CD4-positive, alpha-beta memory T cell (primary cell): ENCODE measurements at regions not wholly inside any gene's neighbourhood (a gene's known extent, or its start where the extent isn't known, plus 50 kb on each side); places are given as distances from the start of the nearest gene placed in this dataset.

Experiments
- CTCF ChIA-PET: fragments of 350-600 bp; sonication (Branson Sonifier 250); formaldehyde crosslinking; loops from one replicate; lab custom pipeline; 2021; ENCODE audit warnings: inconsistent platforms; ENCODE audit not compliant: partially characterized antibody; lab: Charles Lee
- POLR2A ChIA-PET: fragments of 350-600 bp; sonication (Branson Sonifier 250); formaldehyde crosslinking; loops from one replicate; lab custom pipeline; 2021; ENCODE audit not compliant: partially characterized antibody; lab: Charles Lee
- DNase-seq, 5 donors: peaks; one replicate each; pipeline versions ENCODE4 v3.0.0 to v3.0.0-alpha.2; 2020 to 2022; ENCODE audit warnings: mixed read lengths in 1 of 5
- H3K27ac ChIP-seq: one replicate; pipeline ENCODE4 v1.7.0; 2013; ENCODE audit warnings: low read depth, low read length
- H3K27me3 ChIP-seq: 2 replicates; pipeline ENCODE4 v1.7.0; 2013; ENCODE audit warnings: mild to moderate bottlenecking, low read length, moderate library complexity; ENCODE audit not compliant: insufficient read depth
- H3K36me3 ChIP-seq: 2 replicates; pipeline ENCODE4 v1.7.0; 2013; ENCODE audit warnings: mild to moderate bottlenecking, low read length, moderate library complexity; ENCODE audit not compliant: insufficient read depth
- H3K4me1 ChIP-seq: 2 replicates; pipeline ENCODE4 v1.7.0; 2013; ENCODE audit warnings: mild to moderate bottlenecking, low read length, moderate library complexity; ENCODE audit not compliant: insufficient read depth
- H3K4me3 ChIP-seq, 2 donors: one replicate each; pipeline ENCODE4 v1.7.0; 2013; ENCODE audit warnings: low read length in 2 of 2, mild to moderate bottlenecking in 1 of 2
- H3K9me3 ChIP-seq, 2 donors: one replicate each; pipeline ENCODE4 v1.7.0; 2013; ENCODE audit warnings: low read length in 2 of 2, control low read depth in 1 of 2; ENCODE audit not compliant: control insufficient read depth in 1 of 2
- H3K27ac Mint-ChIP-seq, 7 donors: one replicate each; pipeline ENCODE4 v1.8.0; 2020 to 2021; ENCODE audit warnings: mixed read lengths in 7 of 7, mild to moderate bottlenecking in 6 of 7, inconsistent platforms in 3 of 7, moderate library complexity in 3 of 7
- H3K27me3 Mint-ChIP-seq, 2 donors: one replicate each; pipeline ENCODE4 v1.8.0; 2020 to 2021; ENCODE audit warnings: mixed read lengths in 2 of 2
- H3K36me3 Mint-ChIP-seq, 2 donors: one replicate each; pipeline ENCODE4 v1.8.0; 2020 to 2021; ENCODE audit warnings: mixed read lengths in 2 of 2, inconsistent platforms in 1 of 2, mild to moderate bottlenecking in 1 of 2
- H3K4me1 Mint-ChIP-seq, 4 donors: one replicate each; pipeline ENCODE4 v1.8.0; 2020 to 2021; ENCODE audit warnings: mixed read lengths in 4 of 4, mild to moderate bottlenecking in 1 of 4
- H3K4me3 Mint-ChIP-seq, 8 donors: one replicate each; pipeline ENCODE4 v1.8.0; 2020 to 2021; ENCODE audit warnings: mixed read lengths in 8 of 8, mild to moderate bottlenecking in 7 of 8, moderate library complexity in 6 of 8, inconsistent platforms in 3 of 8
- H3K9me3 Mint-ChIP-seq, 8 donors: one replicate each; pipeline ENCODE4 v1.8.0; 2020 to 2021; ENCODE audit warnings: mixed read lengths in 8 of 8, mild to moderate bottlenecking in 5 of 8, inconsistent platforms in 3 of 8, moderate library complexity in 1 of 8
- intact Hi-C: fragments of 100-400 bp; cut with micrococcal nuclease; formaldehyde crosslinking; loops from one replicate; pipeline ENCODE4 v1.15.1; 2023

- H3K9me3 ChIP-seq = no peaks in the 10 kb centered on the region
- H3K36me3 ChIP-seq = no peaks in the 10 kb centered on the region
- Mint-ChIP-seq H3K9me3 (peaks cover 0 to 6% (median 0%) of the 10 kb centered on the region in 8 donors), H3K27me3 (peaks cover under 1 to 10% of the 10 kb centered on the region in 2 donors), H3K4me1 (no peaks in the 10 kb centered on the region), H3K4me3 (no peak overlapping the region), H3K36me3 (no peaks in the 10 kb centered on the region), H3K27ac (no peak overlapping the region)
- DNase-seq = no peak
- intact Hi-C loops = no loop called here
- H3K4me1 ChIP-seq = no peaks in the 10 kb centered on the region
- ChIA-PET POLR2A (no interaction called here), CTCF (no interaction called here)
- H3K27me3 ChIP-seq = no peaks in the 10 kb centered on the region
- no peak overlapping the region for H3K4me3 ChIP-seq
- no peak overlapping the region for H3K27ac ChIP-seq
These were observed 123.6 kb upstream of the DNAH14 start for GRCh38 chr1:224805889-224806288.

- Mint-ChIP-seq H3K27me3 (peaks cover 2 to 4% of the 10 kb centered on the region in 2 donors), H3K27ac (no peak overlapping the region)
These were observed 120.3 kb upstream of the DNAH14 start for GRCh38 chr1:224809137-224809536.

GRCh38 chr1:224809613-224810012, 119.9 kb upstream of the DNAH14 start:
- H3K36me3 Mint-ChIP-seq = peaks cover 0 to 7% of the 10 kb centered on the region in 2 donors
- peaks cover 2 to 5% of the 10 kb centered on the region in 2 donors for H3K27me3 Mint-ChIP-seq
- H3K4me3 Mint-ChIP-seq = no peak overlapping the region
- intact Hi-C loops = no loop called here
- Histone ChIP-seq H3K4me1 (no peaks in the 10 kb centered on the region), H3K27ac (no peak overlapping the region), H3K4me3 (no peak overlapping the region), H3K9me3 (no peaks in the 10 kb centered on the region), H3K27me3 (no peaks in the 10 kb centered on the region), H3K36me3 (no peaks in the 10 kb centered on the region)
- no peak overlapping the region for H3K27ac Mint-ChIP-seq
- CTCF ChIA-PET = no interaction called here
- POLR2A ChIA-PET = no interaction called here
- peaks cover 0 to 23% (median 6%) of the 10 kb centered on the region in 8 donors for H3K9me3 Mint-ChIP-seq
- no peaks in the 10 kb centered on the region for H3K4me1 Mint-ChIP-seq
- DNase-seq = no peak

More at GRCh38 chr1:224809137-224809536, 120.3 kb upstream of the DNAH14 start:
- Histone ChIP-seq H3K4me1 (no peaks in the 10 kb centered on the region), H3K27ac (no peak overlapping the region), H3K9me3 (no peaks in the 10 kb centered on the region), H3K27me3 (no peaks in the 10 kb centered on the region), H3K4me3 (no peak overlapping the region), H3K36me3 (no peaks in the 10 kb centered on the region)
- no peak overlapping the region for H3K4me3 Mint-ChIP-seq
- ChIA-PET POLR2A (no interaction called here), CTCF (no interaction called here)
- H3K9me3 Mint-ChIP-seq = peaks cover 0 to 20% (median 6%) of the 10 kb centered on the region in 8 donors
- peaks cover 0 to 4% of the 10 kb centered on the region in 2 donors for H3K36me3 Mint-ChIP-seq
- H3K4me1 Mint-ChIP-seq = no peaks in the 10 kb centered on the region
- no peak for DNase-seq
- intact Hi-C loops = no loop called here

GRCh38 chr1:224811564-224811963, 117.9 kb upstream of the DNAH14 start:
- H3K27ac Mint-ChIP-seq = no peak overlapping the region

GRCh38 chr1:224815647-224816046, 113.8 kb upstream of the DNAH14 start:
- no peak for DNase-seq
- Mint-ChIP-seq H3K36me3 (peaks cover 0 to 8% of the 10 kb centered on the region in 2 donors), H3K27me3 (peaks cover 14 to 17% of the 10 kb centered on the region in 2 donors), H3K27ac (no peak overlapping the region), H3K4me3 (no peak overlapping the region), H3K4me1 (no peaks in the 10 kb centered on the region), H3K9me3 (peaks cover 2 to 25% (median 10%) of the 10 kb centered on the region in 8 donors)
- intact Hi-C loops = no loop called here
- ChIA-PET CTCF (no interaction called here), POLR2A (no interaction called here)
- H3K27me3 ChIP-seq = no peaks in the 10 kb centered on the region
- H3K36me3 ChIP-seq = no peaks in the 10 kb centered on the region
- no peak overlapping the region for H3K4me3 ChIP-seq
- H3K4me1 ChIP-seq = no peaks in the 10 kb centered on the region
- no peaks in the 10 kb centered on the region for H3K9me3 ChIP-seq
- no peak overlapping the region for H3K27ac ChIP-seq

More at GRCh38 chr1:224811564-224811963, 117.9 kb upstream of the DNAH14 start:
- Histone ChIP-seq H3K4me1 (no peaks in the 10 kb centered on the region), H3K27ac (no peak overlapping the region), H3K27me3 (no peaks in the 10 kb centered on the region), H3K36me3 (no peaks in the 10 kb centered on the region), H3K9me3 (no peaks in the 10 kb centered on the region), H3K4me3 (no peak overlapping the region)
- Mint-ChIP-seq H3K4me3 (no peak overlapping the region), H3K9me3 (peaks cover 0 to 28% (median 6%) of the 10 kb centered on the region in 8 donors), H3K36me3 (peaks cover 0 to 8% of the 10 kb centered on the region in 2 donors), H3K27me3 (peaks cover 7 to 15% of the 10 kb centered on the region in 2 donors), H3K4me1 (no peaks in the 10 kb centered on the region)
- no peak for DNase-seq
- ChIA-PET CTCF (no interaction called here), POLR2A (no interaction called here)
- intact Hi-C loops = no loop called here

- no peaks in the 10 kb centered on the region for H3K27me3 ChIP-seq
- no peak overlapping the region for H3K27ac Mint-ChIP-seq
- no peak overlapping the region for H3K4me3 Mint-ChIP-seq
- no peaks in the 10 kb centered on the region for H3K36me3 ChIP-seq
- peaks cover 2 to 24% (median 11%) of the 10 kb centered on the region in 8 donors for H3K9me3 Mint-ChIP-seq
- ChIA-PET CTCF (no interaction called here), POLR2A (no interaction called here)
- intact Hi-C loops = no loop called here
- no peaks in the 10 kb centered on the region for H3K4me1 Mint-ChIP-seq
- no peaks in the 10 kb centered on the region for H3K9me3 ChIP-seq
- no peak overlapping the region for H3K27ac ChIP-seq
- H3K27me3 Mint-ChIP-seq = peaks cover 12 to 17% of the 10 kb centered on the region in 2 donors
- no peaks in the 10 kb centered on the region for H3K4me1 ChIP-seq
- no peak for DNase-seq
- H3K4me3 ChIP-seq = no peak overlapping the region
- H3K36me3 Mint-ChIP-seq = peaks cover 0 to 8% of the 10 kb centered on the region in 2 donors
These were observed 113.4 kb upstream of the DNAH14 start for GRCh38 chr1:224816062-224816461.

GRCh38 chr1:224817382-224817781, 112.1 kb upstream of the DNAH14 start:
- POLR2A ChIA-PET = no interaction called here
- H3K27ac ChIP-seq = no peak overlapping the region
- H3K27me3 ChIP-seq = no peaks in the 10 kb centered on the region
- CTCF ChIA-PET = no interaction called here
- Mint-ChIP-seq H3K9me3 (peaks cover 2 to 34% (median 20%) of the 10 kb centered on the region in 8 donors), H3K4me3 (no peak overlapping the region), H3K36me3 (peaks cover 0 to 8% of the 10 kb centered on the region in 2 donors), H3K27ac (no peak overlapping the region), H3K4me1 (no peaks in the 10 kb centered on the region), H3K27me3 (peaks cover 12 to 17% of the 10 kb centered on the region in 2 donors)
- no peaks in the 10 kb centered on the region for H3K9me3 ChIP-seq
- intact Hi-C loops = no loop called here
- H3K4me1 ChIP-seq = no peaks in the 10 kb centered on the region
- no peaks in the 10 kb centered on the region for H3K36me3 ChIP-seq
- H3K4me3 ChIP-seq = no peak overlapping the region
- no peak for DNase-seq
